Amygdala (tissue), 56 donors: ENCODE measurements at regions not wholly inside any gene's neighbourhood (a gene's known extent, or its start where the extent isn't known, plus 50 kb on each side); places are given as distances from the start of the nearest gene placed in this dataset.
"Not testable (repeated sequence)": the region's sequence is repeated elsewhere in the genome, so short reads cannot be mapped to it uniquely, and the experiment has no call there.

Source experiments
- DNase-seq, 56 donors: peaks; one replicate each; lab custom pipeline; 2025; lab: John Stamatoyannopoulos, UW

DNA sequence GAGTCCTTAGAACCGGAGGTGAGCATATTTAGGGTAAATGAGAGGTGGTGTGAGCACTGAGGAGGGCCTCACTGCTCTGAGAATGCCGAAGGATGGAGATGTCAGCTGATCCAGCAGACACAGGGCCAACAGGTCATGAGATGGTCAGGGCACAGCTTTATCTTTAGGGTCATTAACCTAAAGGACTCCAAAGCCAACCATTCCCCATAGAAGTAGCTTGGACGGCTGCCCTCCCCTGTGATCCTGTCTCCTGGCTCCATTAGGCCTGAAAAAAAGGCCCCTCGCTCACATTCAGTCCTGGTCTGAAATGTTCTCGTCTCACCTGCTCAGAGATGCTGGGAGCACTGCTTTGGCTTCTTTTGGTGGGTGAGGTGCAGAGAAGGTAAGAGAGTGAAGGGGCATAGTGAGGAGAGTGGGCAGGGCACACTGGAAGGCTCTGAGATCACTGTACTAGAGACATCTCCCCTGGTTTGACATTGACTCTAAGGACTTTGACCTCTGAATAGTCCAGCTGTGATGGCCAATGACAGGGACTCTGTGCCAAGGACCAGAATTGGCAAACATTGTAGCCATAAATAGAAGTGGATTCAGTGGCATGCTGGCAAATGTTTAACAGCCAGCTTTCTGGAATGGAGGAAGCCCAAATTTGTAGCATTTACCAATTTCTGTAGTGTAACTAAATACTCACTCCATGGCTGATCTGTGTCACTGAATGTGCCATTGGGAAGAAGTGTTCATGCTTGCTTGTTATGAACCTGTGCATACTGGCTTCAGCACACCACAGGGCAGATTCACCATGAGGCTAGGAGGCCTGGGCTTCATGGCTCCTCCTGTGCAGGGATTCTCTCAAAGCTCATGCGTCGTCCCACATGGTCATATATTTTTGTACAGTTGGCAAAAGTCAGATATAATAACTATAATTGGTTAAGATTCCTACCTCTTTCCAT, 76.2 kb upstream of the MRPS22 start:
- DNase-seq, result no peak

DNA sequence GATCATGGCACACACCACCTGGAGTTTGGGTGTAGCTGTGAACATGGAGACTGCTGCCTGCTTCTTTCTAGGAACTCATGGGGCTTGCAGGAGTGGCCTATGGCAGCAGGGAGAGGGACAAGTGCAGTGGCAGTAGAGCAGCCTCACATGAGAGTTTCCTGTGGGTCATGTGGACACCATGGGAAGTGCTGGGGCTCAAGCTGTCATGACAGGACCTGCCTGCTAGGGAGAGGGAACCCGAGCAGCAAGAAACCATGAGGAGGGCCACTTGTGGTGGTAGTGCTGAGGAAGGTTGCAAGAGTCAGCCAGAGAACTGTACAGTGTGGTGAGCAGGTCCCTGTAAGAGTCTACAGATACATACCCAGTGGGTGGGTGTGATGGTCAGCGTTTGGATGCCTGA, 73.8 kb upstream of the MRPS22 start:
- no peak for DNase-seq

DNA sequence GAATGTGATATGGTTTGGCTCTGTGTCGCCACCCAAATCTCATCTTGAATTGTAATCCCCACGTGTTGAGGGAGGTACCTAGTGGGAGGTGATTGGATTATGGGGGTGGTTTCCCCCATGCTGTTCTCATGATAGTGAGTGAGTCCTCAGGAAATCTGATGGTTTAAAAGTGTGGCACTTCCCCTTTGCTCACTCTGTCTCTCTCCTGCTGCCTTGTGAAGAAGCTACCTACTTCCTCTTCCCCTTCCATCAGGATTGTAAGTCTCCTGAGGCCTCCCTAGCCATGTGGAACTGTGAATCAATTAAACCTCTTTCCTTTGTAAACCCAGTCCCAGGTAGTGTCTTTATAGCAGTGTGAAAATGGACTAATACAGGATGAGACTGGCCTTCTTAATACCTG, 73.2 kb upstream of the MRPS22 start:
- DNase-seq, result not testable (repeated sequence)

DNA sequence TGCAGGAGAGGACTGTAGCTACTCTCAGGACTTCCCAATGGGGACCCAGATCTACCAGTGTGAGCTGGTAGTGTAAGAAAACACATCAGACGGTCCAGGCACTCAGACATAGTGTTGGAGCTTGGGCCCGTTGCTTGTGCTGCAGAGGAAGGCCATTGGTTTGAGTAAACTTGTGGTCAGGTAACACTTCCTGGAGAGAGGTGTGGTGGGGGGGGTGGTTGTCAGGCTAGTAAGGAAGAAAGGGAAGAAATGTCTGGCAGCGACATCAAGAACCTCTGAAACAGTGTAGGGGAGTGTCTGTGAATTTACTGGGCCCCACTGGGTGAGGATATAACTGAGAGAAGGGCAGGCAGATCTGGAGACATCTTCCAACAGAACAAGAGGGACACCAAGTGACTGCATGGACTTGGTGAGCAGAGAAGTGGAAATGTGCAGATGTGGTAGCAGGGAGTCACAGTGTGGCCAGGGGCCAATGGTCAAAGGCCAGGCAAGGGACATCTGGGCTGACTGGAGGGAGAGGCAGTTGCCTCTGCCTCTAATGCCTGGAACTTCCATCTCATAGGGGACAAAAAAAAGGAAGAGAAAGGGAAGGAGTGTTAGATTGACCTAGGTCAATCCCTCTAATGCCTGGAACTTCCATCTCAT, 63.7 kb upstream of the MRPS22 start:
- no peak for DNase-seq

DNA sequence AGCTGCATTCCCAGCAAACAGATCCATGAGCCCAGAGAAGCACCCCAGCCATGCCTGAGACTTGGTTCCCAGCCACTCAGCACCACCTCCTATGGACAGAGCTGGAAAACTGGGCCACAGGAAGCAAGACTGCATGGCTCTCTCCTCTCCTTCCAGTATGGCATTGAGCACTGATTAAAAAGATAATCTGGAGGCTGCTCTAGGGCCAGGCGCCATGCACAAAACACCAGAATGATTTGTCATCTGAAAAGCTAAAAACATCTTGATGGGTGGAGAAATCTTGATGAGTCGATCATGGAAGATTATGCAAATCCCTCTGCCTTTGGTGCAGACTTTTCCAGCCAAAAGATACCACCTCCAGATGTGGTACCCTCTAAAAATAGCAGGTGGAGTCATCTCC, 62.7 kb upstream of the MRPS22 start:
- DNase-seq, result no peak

DNA sequence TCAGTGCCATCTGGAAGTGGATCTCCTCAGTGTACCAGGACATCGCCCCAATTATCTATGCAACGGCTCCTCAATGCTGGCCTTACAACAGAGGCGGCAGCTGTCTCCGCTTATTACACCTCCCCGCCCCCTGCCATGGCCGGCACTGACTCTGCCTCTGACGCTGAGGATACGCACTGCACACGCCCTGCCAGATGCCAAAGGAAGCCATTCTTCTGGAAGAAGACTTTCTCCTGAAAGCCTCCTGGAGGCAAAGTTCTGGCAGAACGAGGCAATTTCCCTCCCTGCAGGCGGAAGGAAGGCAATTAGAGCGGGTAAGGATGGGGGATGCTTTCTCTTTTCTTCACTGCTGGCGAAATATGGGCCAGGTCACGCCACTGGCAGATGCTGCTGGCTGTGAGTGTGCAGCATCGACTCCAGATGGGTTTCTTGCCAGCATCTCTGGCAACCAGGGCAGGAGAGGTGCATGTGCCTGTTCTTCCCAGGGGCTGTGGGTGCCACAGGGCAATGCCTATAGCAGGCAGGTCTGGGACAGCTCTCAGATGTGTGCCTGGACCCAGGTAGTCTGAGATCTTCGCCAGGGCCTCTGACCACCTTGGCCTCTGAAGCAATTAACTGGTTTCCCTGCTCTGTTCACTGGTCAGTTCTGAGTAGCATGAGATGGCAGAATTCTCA, 62.2 kb upstream of the MRPS22 start:
- DNase-seq, result peak in 25 of 56 donors; percentile 3 to 63 (median 22)

DNA sequence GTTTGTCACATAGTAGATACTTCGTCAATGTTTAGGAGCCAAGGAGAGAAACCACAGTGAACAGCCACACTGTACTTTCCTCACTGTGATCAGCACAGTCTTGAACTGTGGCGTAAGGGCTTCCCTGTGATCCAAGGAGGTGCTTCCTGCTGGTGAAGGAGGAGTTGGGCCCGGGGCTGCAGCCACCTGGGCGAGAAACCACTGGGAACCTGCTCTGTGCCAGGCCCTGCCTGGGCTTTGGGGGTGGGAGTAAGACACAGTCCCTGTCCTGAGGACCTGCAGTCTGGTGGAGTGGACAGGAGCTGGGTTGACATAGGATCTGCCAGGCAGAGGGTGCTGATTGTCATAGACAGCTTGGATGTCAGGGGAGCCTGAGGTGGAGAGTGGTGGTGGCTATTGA, 60.5 kb upstream of the MRPS22 start:
- DNase-seq, result no peak

DNA sequence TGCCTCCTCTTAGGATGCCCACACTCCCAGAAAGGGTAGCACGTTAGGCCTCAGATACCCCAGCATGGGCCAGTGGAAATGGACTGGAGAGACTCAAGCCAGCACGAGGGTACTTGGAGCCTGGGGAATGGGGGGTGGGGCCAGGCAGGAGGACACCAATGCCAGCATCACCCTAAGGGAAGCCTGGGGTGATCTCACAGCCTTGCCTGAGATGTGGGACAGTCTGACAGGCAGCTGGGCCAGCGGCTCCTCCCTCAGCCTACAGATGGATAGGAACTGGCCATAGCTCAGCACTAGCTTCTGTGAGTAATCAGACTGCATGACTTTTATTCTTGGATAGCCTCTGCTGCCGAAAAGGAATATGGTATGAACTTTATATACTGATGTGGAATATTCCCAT, 59.6 kb upstream of the MRPS22 start:
- DNase-seq, result no peak

DNA sequence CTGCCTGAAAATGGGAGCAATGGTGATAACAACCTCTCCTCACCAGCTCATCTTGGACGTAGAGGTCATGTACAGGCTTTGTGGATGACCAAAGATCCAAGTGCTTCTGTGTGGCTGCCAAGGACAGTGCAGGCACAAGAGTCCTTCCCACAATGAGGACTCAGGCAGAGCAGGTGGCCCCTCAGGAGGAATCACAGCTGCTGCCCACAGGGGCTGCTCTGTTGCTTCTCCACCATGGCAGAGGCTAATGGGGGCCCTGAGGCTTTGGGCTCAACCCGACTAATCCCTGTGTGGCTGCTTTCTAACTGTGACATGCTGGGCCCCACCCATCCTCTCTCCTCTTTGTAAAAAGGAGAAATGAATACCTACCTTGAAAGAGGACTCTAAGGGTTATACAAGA, 58.1 kb upstream of the MRPS22 start:
- no peak for DNase-seq

DNA sequence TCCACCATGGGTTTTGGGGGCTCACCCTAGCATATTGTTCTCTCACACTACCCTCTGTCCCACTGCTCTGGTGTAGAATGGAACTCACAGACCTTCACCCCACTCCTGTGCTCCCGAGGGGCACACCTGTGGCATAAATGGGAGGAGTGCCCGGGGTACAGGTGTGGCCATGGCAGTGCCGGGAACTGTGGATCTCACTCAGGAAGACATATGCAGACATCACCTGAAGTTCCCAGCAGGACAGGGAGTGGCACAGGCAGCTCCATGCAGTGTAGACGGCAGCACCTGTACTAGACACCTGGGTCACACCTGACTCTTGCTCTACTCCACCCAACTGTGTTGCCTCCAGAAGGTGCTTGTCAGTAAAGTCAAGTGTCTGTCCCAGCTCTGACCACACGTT, 57.6 kb upstream of the MRPS22 start:
- DNase-seq, result no peak

DNA sequence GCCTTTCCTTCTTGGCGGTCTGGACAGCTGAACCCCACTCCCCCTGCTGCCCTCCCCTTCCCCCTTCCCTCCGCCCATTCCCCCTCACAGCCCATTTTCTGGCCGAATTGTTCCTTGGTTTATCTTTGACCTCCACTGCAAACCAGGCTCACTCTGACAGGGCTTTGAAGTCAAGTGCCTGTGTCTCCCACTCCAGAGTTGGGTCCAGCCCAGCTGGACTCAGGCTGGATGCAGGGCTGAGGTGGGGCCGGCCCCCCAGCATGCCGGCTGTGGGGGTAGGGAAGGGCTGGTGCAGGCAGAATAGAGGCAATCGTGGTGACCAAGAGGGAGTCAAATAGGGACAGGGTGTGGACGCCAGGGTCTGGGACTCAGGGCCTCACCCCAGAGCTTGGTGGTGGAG, 57.0 kb upstream of the MRPS22 start:
- no peak for DNase-seq

DNA sequence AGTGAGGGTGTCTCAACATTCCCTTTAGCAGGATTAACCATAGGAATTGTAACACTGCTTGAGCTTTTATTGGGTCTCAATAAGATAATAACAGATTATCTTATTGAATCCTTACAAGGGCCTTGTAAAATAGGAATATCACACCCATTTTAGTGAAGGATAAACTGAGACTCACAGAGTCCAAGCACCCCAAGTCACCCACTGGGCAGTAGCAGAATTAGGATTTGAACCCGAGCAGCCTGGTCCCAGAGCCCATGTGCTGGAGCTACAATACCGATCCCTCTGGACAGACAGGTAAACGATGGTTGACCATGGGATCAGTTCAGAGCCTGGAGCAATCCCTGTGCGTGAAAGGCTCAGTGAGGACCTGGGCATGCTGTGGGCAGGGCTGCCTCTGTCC, 56.3 kb upstream of the MRPS22 start:
- DNase-seq, result no peak

DNA sequence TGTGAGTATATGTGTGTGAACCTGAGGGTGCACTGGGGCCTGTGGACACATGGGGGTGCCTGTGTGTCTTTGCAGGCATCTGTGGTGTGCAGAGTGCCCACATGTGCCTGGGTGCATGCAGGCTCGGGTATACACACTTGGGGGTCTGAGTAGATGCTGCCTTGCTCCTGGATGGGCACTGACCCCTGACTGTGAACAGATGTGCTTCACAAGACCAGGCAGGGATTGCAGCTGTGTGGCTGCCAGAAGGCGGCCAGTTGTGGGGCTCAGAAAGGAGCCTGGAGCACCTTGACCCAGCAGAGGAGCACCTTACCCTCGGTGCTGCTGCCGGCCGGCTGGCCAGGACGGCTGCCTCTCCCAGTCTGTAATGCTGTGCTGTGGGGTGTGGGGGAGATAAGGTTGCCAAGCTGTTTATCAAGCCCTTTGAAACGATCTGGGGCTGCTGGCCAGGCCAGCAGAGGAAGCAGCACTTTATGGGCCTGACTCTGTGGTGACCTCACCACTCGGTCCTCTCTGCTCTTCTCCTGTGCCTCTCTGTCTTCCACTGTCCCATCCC, 55.5 kb upstream of the MRPS22 start:
- no peak for DNase-seq

DNA sequence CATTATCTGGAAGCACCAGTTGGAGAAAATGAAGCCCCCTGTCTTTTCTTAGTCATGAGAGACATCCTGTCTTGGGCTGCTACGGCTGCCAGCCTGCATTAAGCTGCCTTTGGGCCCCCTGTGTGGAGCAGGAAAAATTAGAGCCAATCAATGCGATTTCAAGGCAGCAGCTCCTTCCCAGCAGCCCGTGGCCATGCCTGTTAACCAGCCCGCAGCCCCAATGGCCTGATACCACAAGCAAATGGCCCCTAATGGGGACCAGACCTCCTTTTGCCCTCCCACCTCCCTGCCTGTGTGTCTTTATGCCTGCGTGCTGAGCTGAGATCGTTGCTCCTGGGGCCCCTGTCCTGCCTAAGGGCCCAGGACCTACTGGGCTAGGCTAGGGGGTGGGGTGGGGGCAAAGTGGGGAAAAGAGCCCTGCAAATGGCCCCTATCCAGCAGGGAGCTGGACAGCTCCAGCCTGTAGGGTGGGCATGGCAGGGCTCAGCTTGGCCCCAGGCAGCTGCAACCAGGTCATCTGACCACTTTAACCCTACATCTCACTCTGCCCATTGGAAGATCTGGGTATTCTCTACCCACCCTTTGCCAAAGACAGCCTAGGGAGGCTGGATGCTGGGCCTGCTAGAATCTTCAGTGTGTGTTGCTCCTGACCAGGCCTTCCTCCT, 53.8 kb upstream of the MRPS22 start:
- no peak for DNase-seq

DNA sequence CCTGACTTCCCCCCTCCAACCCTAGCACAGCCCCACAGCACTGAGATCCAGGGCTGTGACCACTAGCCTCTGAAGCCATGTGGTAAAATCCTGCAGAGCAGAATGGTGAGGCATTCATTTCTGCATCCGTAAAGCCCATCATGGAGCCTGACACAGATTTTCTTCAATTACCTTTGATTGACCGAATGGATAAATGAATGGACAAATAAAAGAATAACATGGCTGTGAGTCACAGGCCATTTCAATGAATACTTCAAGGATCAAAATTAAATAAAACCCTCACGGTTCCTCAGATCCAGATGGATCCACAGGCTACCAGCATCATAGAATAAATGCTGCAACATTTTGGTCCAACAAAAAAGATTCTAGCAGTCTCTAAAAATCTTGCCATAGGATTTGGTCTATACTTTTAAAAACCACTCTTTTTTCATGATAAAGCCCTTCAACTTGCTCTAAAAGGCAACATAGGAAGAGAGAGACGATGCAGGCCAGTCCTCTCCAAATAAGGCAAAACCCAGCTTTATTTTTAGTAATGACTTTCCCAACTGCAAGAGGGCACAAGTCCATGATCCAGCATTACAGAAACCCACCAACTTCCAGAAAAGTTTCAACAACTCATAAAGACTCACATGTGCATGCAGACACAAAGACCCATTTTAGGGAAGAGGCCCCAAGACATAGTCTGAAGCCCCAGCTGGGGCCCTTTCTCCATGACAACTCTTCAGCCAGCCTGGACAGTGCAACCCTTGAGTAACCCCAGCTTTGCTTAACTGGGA, 52.4 kb upstream of the MRPS22 start:
- no peak for DNase-seq

DNA sequence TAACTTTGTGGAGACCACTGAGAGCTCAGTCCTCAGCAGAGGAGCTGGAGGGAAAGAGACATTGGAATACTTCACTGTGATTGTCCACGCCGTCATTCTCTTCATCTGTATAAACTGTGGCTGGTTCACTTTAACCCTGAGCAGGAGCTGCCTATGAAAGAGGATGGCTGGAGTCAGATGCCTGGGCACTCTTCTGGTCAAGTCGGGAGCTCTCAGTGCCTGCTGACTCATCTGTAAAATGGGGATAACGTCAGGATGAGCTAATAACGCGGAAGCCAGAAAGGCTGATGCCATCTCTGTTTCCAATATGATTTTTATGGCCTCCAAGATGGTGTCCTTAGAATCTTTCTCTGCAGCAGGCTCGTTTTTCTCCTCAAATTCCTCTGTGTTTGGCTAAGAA, 51.6 kb upstream of the MRPS22 start:
- no peak for DNase-seq

DNA sequence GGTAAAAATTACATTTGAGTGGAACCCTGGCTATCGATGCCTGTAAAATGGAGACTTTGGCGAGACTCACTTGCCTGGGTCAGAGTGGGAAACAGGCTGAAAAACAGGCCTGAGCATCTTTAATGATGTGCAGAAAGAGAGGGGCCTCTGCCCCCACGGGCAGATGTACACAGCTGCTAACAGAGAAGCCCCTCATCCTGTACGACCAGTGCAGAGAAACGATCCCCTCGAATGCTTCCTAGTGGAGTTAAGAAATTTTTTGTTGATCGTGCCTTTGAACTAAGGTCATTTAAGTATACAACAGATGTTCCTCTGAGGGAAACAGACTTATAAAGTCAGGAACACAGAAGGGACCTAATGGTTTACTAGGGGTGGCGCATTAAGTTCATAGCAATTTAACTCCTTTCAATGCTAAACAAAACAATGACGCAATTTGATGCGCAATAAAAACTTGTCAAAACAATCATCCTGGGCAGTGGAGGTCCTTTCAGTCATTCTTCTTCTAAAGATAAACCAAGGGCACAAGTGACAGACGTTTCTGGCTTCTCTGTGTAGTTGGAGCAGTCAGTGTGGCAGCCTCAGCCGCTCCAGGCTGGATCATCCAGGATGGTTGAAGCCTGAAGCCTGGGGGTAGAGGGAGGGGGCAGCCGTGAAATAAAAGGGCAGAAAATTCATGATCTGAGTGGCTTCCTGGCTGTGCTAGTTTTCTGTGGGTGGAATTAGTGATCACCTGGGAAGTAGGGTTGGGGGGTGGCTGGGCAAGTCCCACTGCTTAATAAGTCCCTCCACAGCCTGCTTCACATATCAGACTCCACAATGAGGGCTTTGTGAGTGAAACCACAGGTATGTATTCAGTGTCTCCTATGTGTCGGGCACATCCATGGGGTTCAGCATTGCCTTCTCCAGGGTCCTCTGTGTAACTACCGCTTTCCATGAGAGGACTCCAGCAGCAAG, 50.8 kb upstream of the MRPS22 start:
- DNase-seq, result no peak

DNA sequence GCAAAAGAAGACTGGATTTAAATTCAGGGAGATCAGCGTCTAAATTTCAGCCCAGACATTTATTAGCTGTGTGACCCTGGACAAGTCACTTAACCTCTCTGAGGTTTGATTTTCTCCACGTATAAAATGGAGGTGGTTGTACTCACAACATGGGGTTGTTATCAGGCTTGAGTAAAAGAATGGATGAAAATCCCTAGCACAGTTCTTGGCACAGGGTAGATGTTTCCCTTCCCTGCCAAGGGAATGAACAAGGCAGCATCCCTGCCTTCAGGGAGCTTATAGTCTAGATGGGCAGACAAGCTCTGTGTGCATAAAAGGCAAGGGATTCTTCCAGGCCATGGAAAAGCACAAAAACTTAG, 50.2 kb upstream of the MRPS22 start:
- DNase-seq, result no peak
